T-helper 17 cell (primary cell): ENCODE measurements at regions not wholly inside any gene's neighbourhood (a gene's known extent, or its start where the extent isn't known, plus 50 kb on each side); places are given as distances from the start of the nearest gene placed in this dataset.
"Not testable (repeated sequence)": the region's sequence is repeated elsewhere in the genome, so short reads cannot be mapped to it uniquely, and the experiment has no call there.

Experiments used
- ATAC-seq: fragments of 150-1000 bp; cut with Tn5 transposase; 2 replicates; pipeline ENCODE4 v1.10.0; 2021; ENCODE audit warnings: mild to moderate bottlenecking, moderate library complexity
- DNase-seq, 3 donors: peaks; one replicate each; pipeline versions ENCODE4 v3.0.0 to v3.0.0-alpha.2; 2020 to 2021
- H3K9me3 ChIP-seq: one replicate; pipeline ENCODE4 v1.7.0; 2013; ENCODE audit warnings: low read length, mild to moderate bottlenecking; ENCODE audit not compliant: control insufficient read depth, poor library complexity, severe bottlenecking
- H3K27ac Mint-ChIP-seq: one replicate; pipeline ENCODE4 v1.8.0; 2022; ENCODE audit warnings: mild to moderate bottlenecking, moderate library complexity, mixed read lengths
- H3K27me3 Mint-ChIP-seq: one replicate; pipeline ENCODE4 v1.8.0; 2022; ENCODE audit warnings: mixed read lengths
- H3K36me3 Mint-ChIP-seq: one replicate; pipeline ENCODE4 v1.8.0; 2022; ENCODE audit warnings: low read depth, mixed read lengths
- H3K4me1 Mint-ChIP-seq: one replicate; pipeline ENCODE4 v1.8.0; 2022; ENCODE audit warnings: mild to moderate bottlenecking, mixed read lengths
- H3K4me3 Mint-ChIP-seq: one replicate; pipeline ENCODE4 v1.8.0; 2022; ENCODE audit warnings: mild to moderate bottlenecking, moderate library complexity, mixed read lengths

DNA sequence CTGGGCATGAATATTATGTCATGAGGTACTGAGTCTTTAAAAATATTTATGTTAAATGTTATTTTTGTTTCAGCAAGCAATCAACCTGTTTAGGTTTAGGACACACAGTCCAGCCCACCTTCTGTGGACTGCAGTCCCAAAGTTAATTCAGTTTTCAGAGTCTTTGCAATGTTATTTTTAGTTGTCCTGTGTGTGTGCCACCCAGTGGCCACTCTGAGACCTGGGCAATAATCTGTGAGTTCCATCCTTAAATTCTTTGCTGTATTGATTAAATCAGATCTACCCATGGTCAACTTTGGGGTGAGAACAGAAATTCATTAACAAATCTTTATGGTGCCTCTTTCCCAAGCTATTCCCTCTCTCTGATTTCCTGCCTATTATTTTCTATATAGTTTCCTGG, 415.1 kb downstream of the CCSER2 start:
- Mint-ChIP-seq H3K27me3 (no peaks in the 10 kb centered on the region), H3K36me3 (no peaks in the 10 kb centered on the region)

DNA sequence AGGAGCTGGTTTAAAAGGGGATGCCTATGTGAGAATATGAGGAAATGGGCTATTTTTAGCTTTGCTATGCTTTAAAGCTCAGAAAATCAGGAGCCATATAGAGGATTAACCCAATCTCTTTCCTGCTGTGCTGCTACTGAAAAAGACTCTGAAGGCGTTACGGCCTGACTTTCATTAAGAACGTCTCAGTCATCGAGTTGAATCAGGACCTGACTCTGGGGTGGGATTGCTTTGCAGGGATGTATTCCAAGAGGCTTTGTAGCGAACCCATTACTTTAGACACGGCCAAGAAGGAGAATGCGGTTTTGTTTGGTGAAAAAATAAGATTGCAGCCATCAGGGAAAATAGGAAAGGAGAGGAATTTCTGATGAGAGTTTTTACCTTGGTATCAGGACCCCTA, 426.9 kb downstream of the CCSER2 start:
- Mint-ChIP-seq H3K27me3 (no peaks in the 10 kb centered on the region), H3K27ac (no peak overlapping the region), H3K4me3 (no peak overlapping the region), H3K4me1 (peaks cover 2% of the 10 kb centered on the region), H3K36me3 (no peaks in the 10 kb centered on the region)
- no peak for DNase-seq
- no peaks in the 10 kb centered on the region for H3K9me3 ChIP-seq
- ATAC-seq: no peak

More for the DNA sequence above, 415.1 kb downstream of the CCSER2 start:
- ATAC-seq (no peak), DNase-seq (no peak)
- H3K4me1 Mint-ChIP-seq: no peaks in the 10 kb centered on the region
- H3K27ac Mint-ChIP-seq: no peak overlapping the region
- H3K9me3 ChIP-seq: no peaks in the 10 kb centered on the region
- no peak overlapping the region for H3K4me3 Mint-ChIP-seq

DNA sequence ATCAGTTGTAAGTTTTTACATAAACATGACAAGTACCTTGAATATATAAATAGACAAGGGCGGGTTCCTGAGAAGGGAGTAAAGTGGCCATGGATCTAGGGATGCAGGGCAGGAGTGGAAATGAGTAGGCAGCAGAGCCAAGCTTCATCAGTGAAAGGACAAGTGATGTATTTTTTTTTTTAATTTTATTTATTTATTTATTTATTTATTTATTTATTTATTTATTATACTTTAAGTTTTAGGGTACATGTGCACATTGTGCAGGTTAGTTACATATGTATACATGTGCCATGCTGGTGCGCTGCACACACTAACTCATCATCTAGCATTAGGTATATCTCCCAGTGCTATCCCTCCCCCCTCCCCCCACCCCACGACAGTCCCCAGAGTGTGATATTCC, 428.3 kb downstream of the CCSER2 start:
- H3K27me3 Mint-ChIP-seq, H3K4me1 Mint-ChIP-seq, H3K4me3 Mint-ChIP-seq, H3K27ac Mint-ChIP-seq, DNase-seq, H3K9me3 ChIP-seq, H3K36me3 Mint-ChIP-seq, ATAC-seq: not testable (repeated sequence)

DNA sequence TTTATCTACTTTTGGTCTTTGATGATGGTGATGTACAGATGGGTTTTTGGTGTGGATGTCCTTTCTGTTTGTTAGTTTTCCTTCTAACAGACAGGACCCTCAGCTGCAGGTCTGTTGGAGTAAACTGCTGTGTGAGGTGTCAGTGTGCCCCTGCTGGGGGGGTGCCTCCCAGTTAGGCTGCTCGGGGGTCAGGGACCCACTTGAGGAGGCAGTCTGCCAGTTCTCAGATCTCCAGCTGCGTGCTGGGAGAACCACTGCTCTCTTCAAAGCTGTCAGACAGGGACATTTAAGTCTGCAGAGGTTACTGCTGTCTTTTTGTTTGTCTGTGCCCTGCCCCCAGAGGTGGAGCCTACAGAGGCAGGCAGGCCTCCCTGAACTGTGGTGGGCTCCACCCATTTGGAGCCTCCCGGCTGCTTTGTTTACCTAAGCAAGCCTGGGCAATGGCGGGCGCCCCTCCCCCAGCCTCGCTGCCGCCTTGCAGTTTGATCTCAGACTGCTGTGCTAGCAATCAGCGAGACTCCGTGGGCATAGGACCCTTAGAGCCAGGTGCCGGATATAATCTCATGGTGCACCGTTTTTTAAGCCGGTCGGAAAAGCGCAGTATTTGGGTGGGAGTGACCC, 433.7 kb downstream of the CCSER2 start:
- not testable (repeated sequence) for H3K4me1 Mint-ChIP-seq, H3K27ac Mint-ChIP-seq, ATAC-seq, H3K36me3 Mint-ChIP-seq, DNase-seq, H3K27me3 Mint-ChIP-seq, H3K9me3 ChIP-seq, H3K4me3 Mint-ChIP-seq

DNA sequence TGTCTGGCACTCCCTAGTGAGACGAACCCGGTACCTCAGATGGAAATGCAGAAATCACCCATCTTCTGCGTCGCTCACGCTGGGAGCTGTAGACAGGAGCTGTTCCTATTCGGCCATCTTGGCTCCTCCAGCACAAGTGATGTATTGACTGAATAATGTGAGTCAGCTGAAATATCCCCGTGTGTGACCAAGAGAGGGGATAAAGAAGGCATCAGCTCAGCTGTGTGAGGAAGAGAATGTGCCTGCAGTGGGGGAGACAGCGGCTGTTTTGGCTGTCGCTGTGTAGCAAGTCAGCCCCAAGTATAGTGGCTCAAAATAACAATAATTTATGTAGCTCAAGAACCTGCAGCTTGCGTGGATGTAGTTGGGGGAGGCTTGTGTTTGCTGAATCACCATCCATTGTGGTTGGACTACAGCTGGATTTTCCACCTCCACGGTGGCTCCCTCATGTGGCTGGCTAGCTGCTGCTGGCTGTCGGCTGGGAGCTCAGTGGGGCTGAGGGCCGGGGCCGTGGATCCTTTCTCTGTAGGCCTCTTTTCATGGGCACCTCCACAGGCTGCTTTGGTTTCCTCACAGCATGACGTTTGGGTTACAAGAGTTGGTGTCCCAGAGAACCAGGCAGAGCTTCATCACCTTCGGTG, 434.5 kb downstream of the CCSER2 start:
- no peak for DNase-seq
- no peaks in the 10 kb centered on the region for H3K9me3 ChIP-seq
- Mint-ChIP-seq H3K27ac (no peak overlapping the region), H3K27me3 (no peaks in the 10 kb centered on the region), H3K36me3 (no peaks in the 10 kb centered on the region), H3K4me3 (no peak overlapping the region), H3K4me1 (no peaks in the 10 kb centered on the region)
- no peak for ATAC-seq

DNA sequence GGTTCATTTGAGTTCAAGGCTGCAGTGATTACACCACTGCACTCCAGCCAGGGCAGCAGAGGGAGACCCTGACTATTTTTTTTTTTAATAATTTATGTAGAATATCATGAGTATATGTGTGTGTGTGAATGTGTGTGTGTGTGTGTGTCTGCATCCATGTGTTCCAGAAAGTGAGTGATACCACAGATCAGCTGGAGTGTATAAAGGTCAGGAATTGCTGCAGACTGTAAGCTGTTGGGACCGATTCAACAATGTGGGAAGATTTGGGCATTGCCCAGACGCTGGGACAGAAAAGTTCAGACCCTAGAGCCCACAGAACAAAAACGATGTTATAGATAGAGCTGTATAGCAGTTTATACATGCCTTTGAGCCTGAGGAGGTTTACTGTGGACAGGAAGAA, 435.6 kb downstream of the CCSER2 start:
- no peaks in the 10 kb centered on the region for H3K27me3 Mint-ChIP-seq
- H3K36me3 Mint-ChIP-seq: no peaks in the 10 kb centered on the region
- H3K4me1 Mint-ChIP-seq: no peaks in the 10 kb centered on the region
- ATAC-seq (no peak), DNase-seq (no peak)
- H3K27ac Mint-ChIP-seq: no peak overlapping the region
- H3K4me3 Mint-ChIP-seq: no peak overlapping the region
- no peaks in the 10 kb centered on the region for H3K9me3 ChIP-seq

DNA sequence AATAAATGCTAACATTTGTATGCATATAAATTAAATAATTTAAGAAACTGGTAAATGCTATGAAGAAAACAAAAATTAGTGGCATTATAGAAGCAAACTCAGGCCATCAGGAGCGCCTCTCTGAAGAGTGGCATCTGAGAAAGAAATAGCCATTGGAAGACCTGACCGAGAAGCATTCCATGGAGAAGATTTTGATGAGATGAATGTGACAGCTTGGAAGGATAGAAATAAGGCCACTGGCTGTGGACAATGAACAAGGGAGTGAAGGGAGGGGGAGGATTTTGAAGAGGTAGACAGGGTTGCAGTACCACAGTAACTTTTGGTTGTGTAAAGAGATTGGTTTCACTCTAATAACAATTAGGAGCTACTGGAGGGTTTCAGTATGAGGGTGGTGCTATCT, 436.7 kb downstream of the CCSER2 start:
- Mint-ChIP-seq H3K27ac (no peak overlapping the region), H3K4me3 (no peak overlapping the region), H3K36me3 (no peaks in the 10 kb centered on the region), H3K27me3 (no peaks in the 10 kb centered on the region), H3K4me1 (no peaks in the 10 kb centered on the region)
- ATAC-seq: no peak
- no peaks in the 10 kb centered on the region for H3K9me3 ChIP-seq
- no peak for DNase-seq

DNA sequence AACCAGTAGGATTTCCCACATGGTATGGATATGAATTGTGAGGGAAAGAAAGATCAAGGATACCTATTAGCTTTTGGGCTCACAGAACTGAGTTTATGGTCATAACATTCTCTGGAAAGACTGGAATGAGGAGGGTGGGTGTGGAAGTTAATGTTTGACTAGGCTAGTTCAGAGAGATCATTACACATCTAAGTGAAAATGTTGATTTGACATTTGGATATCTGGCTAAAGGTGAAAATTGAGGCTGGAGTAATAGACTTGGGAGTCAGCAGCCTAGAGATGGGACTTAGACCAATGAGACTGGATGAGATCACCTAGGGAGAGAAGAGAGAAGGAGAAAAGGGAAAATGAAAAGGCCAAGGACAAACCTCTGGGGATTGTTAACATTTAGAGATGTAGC, 437.3 kb downstream of the CCSER2 start:
- no peaks in the 10 kb centered on the region for H3K27me3 Mint-ChIP-seq
- H3K36me3 Mint-ChIP-seq: no peaks in the 10 kb centered on the region
- no peaks in the 10 kb centered on the region for H3K4me1 Mint-ChIP-seq
- ATAC-seq (no peak), DNase-seq (no peak)
- H3K27ac Mint-ChIP-seq: no peak overlapping the region
- H3K9me3 ChIP-seq: no peaks in the 10 kb centered on the region
- no peak overlapping the region for H3K4me3 Mint-ChIP-seq

DNA sequence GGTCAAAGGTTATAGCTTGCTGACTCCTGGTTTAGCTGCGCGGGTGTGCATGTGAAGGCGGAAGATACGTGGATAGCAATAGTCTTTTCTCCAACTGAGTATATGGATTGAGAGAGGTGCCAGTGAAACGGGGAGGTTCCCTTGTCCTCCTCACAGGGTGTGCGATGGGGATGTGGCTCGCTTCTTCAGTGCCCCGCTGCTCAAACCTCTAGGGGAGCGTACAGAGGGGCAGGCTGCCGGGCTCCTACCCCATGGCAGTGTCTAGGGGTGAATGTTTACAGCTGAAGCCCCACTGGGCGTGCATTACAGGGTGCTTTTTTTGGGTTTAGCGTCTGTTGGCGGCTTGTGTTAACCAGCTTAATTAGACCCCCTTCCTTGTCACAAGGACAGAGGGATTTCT, 438.5 kb downstream of the CCSER2 start:
- DNase-seq: no peak
- H3K4me1 Mint-ChIP-seq: no peaks in the 10 kb centered on the region
- H3K27me3 Mint-ChIP-seq: no peaks in the 10 kb centered on the region
- no peak overlapping the region for H3K4me3 Mint-ChIP-seq
- no peaks in the 10 kb centered on the region for H3K9me3 ChIP-seq
- no peak overlapping the region for H3K27ac Mint-ChIP-seq
- H3K36me3 Mint-ChIP-seq: no peaks in the 10 kb centered on the region
- no peak for ATAC-seq

DNA sequence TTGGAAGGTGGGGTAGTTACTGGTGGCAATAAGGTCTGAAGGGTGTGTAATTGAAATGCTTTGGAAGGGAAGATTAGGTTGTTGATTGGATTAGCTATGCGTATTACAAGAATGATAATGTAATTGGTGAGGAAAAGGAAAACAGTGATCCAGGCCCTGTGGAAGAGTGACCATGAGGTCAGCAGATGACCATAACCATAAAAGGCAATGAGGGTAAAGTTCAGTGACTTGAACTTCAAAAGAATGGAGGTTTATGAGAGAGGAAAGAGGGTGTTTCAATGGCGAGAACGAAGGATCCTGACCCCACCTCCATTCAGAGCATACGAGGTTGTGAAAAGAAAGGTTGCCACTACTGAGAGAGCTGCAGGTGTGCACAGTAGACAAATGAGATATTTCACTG, 439.7 kb downstream of the CCSER2 start:
- Mint-ChIP-seq H3K4me3 (no peak overlapping the region), H3K27ac (no peak overlapping the region), H3K36me3 (no peaks in the 10 kb centered on the region), H3K4me1 (no peaks in the 10 kb centered on the region), H3K27me3 (no peaks in the 10 kb centered on the region)
- ATAC-seq: no peak
- H3K9me3 ChIP-seq: no peaks in the 10 kb centered on the region
- DNase-seq: no peak

DNA sequence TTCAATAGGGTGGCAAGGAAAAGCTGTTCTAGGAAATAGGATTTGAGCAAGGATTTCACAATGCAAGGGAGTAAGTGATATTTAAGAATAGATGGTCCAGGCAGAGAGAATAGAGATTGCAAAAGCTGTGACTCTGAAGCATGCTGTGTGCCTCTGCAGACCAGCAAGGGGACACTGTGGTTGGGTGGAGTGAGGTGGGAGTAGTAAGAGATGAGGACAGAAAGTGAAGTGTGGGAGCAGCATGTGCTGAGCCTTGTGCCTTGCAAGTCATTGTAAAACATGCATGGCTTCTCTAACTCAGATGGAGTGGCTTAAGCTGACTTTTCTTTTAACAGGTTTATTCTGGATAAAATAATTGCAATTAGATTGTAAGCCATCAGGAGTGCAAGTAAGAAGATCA, 442.4 kb downstream of the CCSER2 start:
- no peak overlapping the region for H3K27ac Mint-ChIP-seq
- ATAC-seq: no peak
- no peaks in the 10 kb centered on the region for H3K4me1 Mint-ChIP-seq
- H3K27me3 Mint-ChIP-seq: no peaks in the 10 kb centered on the region
- no peak for DNase-seq
- H3K4me3 Mint-ChIP-seq: no peak overlapping the region
- no peaks in the 10 kb centered on the region for H3K36me3 Mint-ChIP-seq
- no peaks in the 10 kb centered on the region for H3K9me3 ChIP-seq

DNA sequence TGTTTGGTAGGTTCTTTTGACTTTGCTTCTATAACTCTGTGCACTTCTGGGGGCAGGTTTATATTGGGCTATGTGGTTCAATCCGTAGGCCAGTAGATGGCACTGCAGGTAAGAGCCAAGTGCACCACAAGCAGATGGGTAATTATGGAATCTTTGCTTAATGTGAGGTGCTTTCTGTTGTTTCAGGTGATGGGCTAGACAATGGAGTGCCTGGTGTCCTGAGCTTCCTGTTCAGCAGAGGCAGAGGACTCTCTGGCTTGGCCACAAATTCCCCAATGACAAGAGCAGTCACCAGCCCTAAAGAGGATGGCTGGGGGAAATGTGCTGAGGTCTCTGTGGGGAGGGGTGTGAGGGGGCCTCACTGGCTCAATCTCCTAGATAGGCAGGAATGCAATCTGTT, 455.0 kb downstream of the CCSER2 start:
- Mint-ChIP-seq H3K27ac (no peak overlapping the region), H3K4me1 (peaks cover 2% of the 10 kb centered on the region), H3K36me3 (no peaks in the 10 kb centered on the region), H3K4me3 (no peak overlapping the region), H3K27me3 (peaks cover 30% of the 10 kb centered on the region)
- no peak for DNase-seq
- H3K9me3 ChIP-seq: no peaks in the 10 kb centered on the region
- ATAC-seq: no peak

DNA sequence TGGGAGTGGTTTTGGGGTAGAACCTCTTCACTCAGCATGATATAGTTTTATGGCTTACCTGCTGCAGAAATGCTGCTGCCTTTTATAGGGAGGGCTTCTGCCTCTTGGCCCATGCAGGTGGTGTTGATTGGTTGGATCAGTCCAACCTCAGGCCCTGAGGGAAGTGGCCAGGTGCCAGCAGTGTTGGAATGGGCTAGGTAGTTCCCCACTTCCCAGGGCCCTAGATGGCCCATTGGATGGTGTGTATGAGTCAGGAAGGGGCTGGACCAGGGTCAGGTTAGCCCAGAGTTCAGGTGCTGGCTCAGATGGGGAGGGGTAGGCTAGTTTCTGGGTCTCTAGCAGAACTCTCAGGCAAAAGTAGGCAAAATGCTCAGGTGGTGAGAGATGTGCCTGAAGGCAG, 455.5 kb downstream of the CCSER2 start:
- no peak for ATAC-seq
- no peak for DNase-seq
- no peaks in the 10 kb centered on the region for H3K9me3 ChIP-seq
- H3K27me3 Mint-ChIP-seq: peaks cover 35% of the 10 kb centered on the region
- no peak overlapping the region for H3K4me3 Mint-ChIP-seq
- peaks cover 2% of the 10 kb centered on the region for H3K4me1 Mint-ChIP-seq
- no peaks in the 10 kb centered on the region for H3K36me3 Mint-ChIP-seq
- H3K27ac Mint-ChIP-seq: no peak overlapping the region

DNA sequence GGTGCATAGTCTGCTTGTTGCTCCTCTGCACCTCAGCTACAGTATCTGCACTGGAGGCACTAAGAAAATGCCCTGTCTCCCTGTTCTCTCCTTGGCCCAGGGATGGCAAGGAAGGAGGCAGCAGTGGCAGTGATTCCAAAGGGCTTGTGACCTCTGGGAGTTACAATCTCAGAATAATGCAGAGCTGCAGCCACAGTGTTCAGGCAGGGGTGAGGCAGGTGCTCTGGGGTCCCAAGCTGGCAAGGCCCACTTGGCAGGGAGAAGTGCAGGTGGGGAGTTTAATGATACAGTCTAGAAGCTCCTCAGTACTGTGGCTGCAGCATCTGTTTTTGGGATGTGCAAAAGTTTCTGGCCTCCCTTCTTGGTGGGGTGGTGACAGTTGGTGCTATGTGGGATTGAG, 456.4 kb downstream of the CCSER2 start:
- Mint-ChIP-seq H3K27me3 (peaks cover 36% of the 10 kb centered on the region), H3K4me3 (no peak overlapping the region), H3K27ac (no peak overlapping the region), H3K36me3 (no peaks in the 10 kb centered on the region), H3K4me1 (peaks cover 2% of the 10 kb centered on the region)
- no peaks in the 10 kb centered on the region for H3K9me3 ChIP-seq
- DNase-seq (no peak), ATAC-seq (no peak)
